Activated CD4-positive, CD25-positive, alpha-beta regulatory T cell (primary cell): ENCODE measurements at regions not wholly inside any gene's neighbourhood (a gene's known extent, or its start where the extent isn't known, plus 50 kb on each side); places are given as distances from the start of the nearest gene placed in this dataset.
"Not testable (repeated sequence)": the region's sequence is repeated elsewhere in the genome, so short reads cannot be mapped to it uniquely, and the experiment has no call there.

Source experiments
- DNase-seq, 4 experiments: peaks; one replicate each; lab custom pipeline; 2025; lab: John Stamatoyannopoulos, UW

DNA sequence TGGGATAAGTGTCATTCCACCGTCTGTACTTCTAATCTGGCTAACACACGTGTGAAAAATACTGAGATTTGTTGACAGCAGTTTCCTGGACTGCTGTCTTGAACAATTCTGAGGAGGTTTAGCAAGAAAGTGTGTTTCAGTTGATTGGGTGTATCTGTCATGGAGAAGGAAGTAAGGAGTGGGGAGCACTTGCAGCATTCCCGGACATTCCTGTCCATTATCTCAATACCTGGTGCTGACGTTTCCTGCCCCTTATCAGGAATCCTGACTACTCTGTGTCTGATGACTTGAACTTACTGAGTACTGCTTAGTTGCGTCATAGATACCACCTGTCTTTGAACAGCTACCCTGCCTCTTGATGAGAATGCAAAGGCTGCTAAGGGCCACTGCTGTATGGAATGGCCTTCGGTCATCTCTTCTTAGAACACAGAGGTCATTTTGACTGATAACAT, 72.0 kb upstream of the VKORC1L1 start:
- no peak for DNase-seq

DNA sequence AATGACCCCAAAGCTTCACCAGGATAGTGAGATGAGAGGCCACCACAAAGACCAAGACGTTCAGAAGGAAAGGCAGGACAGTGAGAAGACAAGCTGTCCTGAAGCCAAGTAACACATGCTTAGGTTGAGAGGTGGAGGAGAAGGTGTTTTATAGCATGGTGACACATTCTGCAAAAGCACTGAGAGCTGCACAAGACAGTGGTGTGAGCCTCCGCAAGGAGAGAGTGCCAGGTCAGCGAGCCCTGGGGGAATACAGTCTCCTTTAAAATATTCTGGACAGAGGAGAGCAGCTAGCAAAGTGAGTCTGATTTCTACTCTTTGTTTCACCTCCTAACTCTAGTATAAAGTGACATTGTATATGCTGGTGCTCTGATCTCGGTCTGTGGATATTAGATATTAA, 68.0 kb upstream of the VKORC1L1 start:
- DNase-seq = no peak

GRCh38 chr7:65807067-65807466, 65.8 kb upstream of the VKORC1L1 start:
- DNase-seq = not testable (repeated sequence)

DNA sequence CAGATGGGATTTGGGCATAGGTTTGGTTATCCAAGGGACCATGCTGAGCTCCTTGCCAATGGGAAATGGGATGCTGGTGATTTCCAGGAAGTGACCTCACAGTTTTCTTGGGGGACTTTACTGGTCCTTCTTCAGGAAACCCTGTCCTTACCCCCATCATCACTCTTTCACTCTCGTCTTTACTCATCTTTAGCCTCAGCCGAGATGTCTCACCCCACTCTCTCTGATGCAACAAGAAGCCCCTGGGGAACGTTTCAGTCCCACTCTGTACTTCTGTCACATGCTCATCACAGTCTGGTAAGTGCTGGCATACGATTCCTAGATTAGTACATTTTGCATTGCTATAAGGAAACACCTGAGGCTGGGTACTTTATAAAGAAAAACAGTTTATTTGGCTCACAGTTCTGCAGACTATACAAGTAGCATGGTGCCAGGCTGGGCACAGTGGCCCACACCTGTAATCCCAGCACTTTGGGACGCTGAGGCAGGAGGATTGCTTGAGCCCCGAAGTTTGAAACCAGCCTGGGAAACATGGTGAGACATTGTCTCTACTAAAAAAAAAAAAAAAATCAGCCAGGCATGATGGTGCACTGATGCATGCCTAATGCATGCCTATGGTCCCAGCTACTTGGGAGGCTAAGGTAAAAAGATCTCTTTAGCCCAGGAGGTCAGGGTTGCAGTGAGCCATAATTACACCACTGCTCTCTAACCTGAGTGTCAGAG, 63.5 kb upstream of the VKORC1L1 start:
- DNase-seq = no peak

GRCh38 chr7:65809982-65810288, 62.9 kb upstream of the VKORC1L1 start:
- no peak for DNase-seq

DNA sequence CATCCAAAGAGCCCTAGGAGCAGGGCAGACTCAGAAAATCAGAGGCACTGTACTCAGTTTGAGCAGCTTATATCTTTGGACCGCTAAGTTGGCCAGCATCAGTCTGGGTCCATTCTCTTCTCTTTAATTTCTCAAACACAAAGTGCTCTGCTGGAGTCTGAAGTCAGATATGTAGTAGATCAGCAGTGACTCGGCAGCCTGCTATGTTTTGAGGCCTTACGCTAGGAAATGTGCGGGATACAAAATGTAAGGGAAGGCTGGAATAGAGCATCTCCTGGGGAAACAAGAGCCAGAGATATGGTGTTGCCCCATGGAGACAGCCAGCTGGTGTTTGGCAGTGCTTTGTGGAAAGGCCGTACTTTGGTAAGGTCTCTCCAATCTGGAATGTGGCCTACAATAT, 60.6 kb upstream of the VKORC1L1 start:
- no peak for DNase-seq

- not testable (repeated sequence) for DNase-seq
Measured at GRCh38 chr7:65814556-65815167, 58.2 kb upstream of the VKORC1L1 start.

DNA sequence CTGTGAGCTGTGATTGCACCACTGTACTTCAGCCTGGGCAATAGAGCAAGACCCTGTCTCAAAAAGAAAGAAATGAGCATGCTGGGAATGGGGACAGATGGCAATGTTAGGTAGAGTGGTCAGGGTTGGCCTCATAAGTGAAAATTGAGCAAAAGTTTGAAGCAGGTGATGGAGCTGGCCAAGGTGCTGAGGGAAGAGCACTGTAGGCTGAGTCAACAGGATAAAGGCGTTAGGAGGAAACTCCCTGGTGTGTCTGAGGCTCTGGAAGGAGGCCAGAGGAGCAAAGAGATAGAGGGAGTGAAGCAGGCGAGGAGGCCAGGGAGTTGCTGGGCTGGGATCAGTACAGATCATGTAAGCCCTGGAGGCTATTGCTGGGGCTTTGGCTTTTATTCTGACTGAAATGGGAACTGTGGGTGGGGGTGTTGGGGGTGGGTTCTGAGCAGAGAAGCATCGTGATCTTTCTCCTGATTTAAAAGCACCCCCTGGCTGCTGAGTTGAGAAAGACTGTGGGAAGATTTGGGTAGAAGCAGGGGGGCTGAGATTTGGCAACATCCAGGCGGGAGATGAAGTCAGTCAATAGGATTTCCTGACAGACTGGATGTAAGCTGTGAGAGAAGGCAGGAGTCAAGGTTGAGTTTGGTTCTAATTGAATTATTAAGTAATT, 52.5 kb upstream of the VKORC1L1 start:
- no peak for DNase-seq
